ENCODE measurements at regions not wholly inside any gene's neighbourhood (a gene's known extent, or its start where the extent isn't known, plus 50 kb on each side); places are given as distances from the start of the nearest gene placed in this dataset.

- TF ChIP-seq POLR2A (IDR thresholded peaks at IDR 0.05) (no peak), CTCF (IDR thresholded peaks at IDR 0.05 in 4 of 5, conservative IDR thresholded peaks at IDR 0.05 in 1 of 5) (no peak)
These were observed 249.8 kb downstream of the ANAPC1 start for GRCh38 chr2:111634050-111634794.
